ENCODE measurements at regions not wholly inside any gene's neighbourhood (a gene's known extent, or its start where the extent isn't known, plus 50 kb on each side); places are given as distances from the start of the nearest gene placed in this dataset.

DNA sequence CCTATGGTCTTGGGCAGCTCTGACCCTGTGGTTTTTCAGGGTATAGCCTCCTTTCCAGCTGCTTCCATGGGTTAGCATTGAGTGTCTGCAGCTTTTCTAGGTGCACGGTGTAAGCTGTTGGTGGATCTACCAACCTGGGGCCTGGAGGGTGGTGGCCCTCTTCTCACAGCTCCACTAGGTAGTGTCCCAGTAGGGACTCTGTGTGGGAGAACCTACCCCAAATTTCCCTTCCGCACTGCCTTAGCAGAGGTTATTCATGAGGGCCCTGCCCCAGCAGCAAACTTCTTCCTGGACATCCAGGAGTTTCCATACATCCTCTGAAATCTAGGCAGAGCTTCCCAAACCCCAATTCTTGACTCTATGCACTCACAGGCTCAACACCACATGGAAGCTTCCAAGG lies 111.0 kb upstream of the C1orf87 start:
- DNase-seq: no peak
- H3K9me3 ChIP-seq: no peaks in the 10 kb centered on the region; the same call in 1 of the 2 replicates
- no peaks in the 10 kb centered on the region for H3K36me3 ChIP-seq
- H3K4me3 ChIP-seq: no peak overlapping the region
- H3K27me3 ChIP-seq: no peaks in the 10 kb centered on the region

DNA sequence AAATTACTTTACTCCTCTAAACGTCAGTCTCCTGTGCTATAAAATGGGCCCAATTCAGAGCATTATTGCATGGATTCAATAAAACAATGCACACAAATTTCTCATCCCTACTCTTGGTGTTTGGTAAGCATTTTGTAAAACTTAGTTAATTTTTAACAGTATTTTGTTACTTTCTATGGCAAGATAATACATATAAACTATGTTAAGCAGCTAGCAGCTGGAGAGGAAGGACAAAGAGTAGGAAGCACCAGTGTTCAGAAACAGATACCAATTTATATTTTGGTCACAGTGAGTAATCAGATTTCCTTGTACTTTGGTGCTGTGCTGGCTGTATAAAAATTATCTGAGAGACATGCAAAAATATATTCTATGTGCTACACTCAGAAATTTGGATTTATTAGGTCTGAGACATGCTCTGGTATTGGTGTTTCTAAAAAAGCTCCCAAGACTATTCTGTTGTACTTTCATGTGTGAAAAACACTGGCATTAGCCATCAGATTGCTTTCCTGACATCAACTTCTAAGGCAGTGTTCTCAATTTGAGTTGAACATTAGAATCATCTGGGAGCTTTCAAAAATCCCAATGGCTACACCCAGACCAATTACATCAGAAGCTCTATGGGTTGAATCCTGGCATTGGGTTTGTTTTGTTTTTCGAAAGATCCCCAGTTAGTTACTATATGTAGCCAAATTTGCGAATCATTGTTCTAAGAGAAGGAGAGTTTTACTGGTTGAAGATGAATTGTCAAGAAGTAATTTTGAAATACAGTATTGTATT lies 100.3 kb upstream of the C1orf87 start:
- Histone ChIP-seq H3K27me3 (no peaks in the 10 kb centered on the region), H3K9me3 (no peaks in the 10 kb centered on the region), H3K4me3 (no peak overlapping the region), H3K36me3 (no peaks in the 10 kb centered on the region)
- DNase-seq: no peak

DNA sequence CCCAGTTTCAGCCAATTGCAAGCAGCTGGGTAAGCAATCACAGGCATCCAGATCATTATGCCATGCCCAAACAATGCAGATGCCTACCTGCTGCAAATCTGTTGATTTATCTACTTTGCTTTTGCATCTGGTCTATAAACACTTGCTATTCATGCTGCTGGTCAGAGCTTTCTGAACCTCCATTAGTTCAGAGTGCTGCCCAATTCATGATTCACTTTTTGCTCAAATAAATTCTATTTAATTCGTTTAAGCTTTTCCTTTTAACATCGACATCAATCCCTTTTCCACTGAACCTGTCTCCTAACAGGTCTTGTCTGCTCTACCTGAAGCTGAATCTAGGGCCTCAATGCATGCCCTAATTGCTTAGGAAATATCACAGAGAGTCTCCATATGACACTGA lies 99.4 kb upstream of the C1orf87 start:
- DNase-seq: no peak
- no peaks in the 10 kb centered on the region for H3K36me3 ChIP-seq
- no peak overlapping the region for H3K4me3 ChIP-seq
- no peaks in the 10 kb centered on the region for H3K27me3 ChIP-seq
- no peaks in the 10 kb centered on the region for H3K9me3 ChIP-seq

GRCh38 chr1:60171801-60172200 lies 98.2 kb upstream of the C1orf87 start:
- Histone ChIP-seq H3K4me3 (no peak overlapping the region), H3K36me3 (no peaks in the 10 kb centered on the region), H3K27me3 (no peaks in the 10 kb centered on the region), H3K9me3 (no peaks in the 10 kb centered on the region)
- DNase-seq: no peak

- Histone ChIP-seq H3K4me3 (no peak overlapping the region), H3K27me3 (no peaks in the 10 kb centered on the region), H3K9me3 (no peaks in the 10 kb centered on the region), H3K36me3 (no peaks in the 10 kb centered on the region)
- DNase-seq: no peak
Observed at GRCh38 chr1:60170709-60171108, 97.1 kb upstream of the C1orf87 start.

GRCh38 chr1:60169206-60169605 lies 95.6 kb upstream of the C1orf87 start:
- no peak for DNase-seq

DNA sequence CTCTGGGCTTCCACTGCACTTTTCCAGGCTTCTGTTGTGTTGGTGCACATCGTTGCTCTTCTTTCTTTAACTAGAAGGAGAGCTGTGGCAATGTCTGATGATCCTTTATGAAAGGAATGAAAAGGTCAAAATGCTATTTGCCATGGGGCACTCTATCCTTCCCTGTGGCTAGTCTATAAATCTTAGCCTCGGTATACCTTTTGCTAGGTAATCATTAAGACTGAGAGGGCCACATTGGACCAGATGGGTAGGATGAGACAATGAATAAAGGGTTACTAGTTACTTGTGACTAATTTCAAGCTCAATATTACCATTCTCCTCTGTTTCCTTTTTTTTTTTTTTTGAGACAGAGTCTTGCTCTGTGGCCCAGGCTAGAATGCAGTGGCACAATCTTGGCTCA lies 89.4 kb upstream of the C1orf87 start:
- no peaks in the 10 kb centered on the region for H3K27me3 ChIP-seq
- no peak for DNase-seq
- no peaks in the 10 kb centered on the region for H3K36me3 ChIP-seq
- H3K4me3 ChIP-seq: no peak overlapping the region
- no peaks in the 10 kb centered on the region for H3K9me3 ChIP-seq

More at GRCh38 chr1:60169206-60169605, 95.6 kb upstream of the C1orf87 start:
- Histone ChIP-seq H3K4me3 (no peak overlapping the region), H3K27me3 (no peaks in the 10 kb centered on the region), H3K9me3 (no peaks in the 10 kb centered on the region), H3K36me3 (no peaks in the 10 kb centered on the region)

DNA sequence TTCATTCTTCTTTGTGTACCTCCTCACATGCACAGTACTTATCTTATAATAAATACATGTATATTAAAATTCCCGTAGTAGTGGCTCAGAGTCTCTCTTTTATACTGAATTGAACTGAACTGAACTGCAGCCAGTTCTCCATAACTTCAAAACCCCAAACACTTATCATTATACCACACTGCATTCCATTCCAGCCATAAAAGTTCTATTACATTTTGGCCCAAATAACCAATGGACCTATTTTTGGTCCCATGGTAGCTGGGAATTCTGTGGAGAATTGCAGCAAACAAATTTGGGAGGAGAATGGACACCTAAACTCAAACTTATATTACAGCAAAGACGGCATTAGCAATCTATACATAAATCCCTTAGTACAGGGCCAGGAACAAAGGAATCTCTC lies 86.6 kb upstream of the C1orf87 start:
- no peaks in the 10 kb centered on the region for H3K36me3 ChIP-seq
- no peaks in the 10 kb centered on the region for H3K9me3 ChIP-seq
- H3K4me3 ChIP-seq: no peak overlapping the region
- no peaks in the 10 kb centered on the region for H3K27me3 ChIP-seq
- DNase-seq: no peak

- no peaks in the 10 kb centered on the region for H3K9me3 ChIP-seq
- no peak for DNase-seq
- H3K4me3 ChIP-seq: no peak overlapping the region
- H3K27me3 ChIP-seq: no peaks in the 10 kb centered on the region
- H3K36me3 ChIP-seq: no peaks in the 10 kb centered on the region
Observed at GRCh38 chr1:60156371-60156770, 82.8 kb upstream of the C1orf87 start.

DNA sequence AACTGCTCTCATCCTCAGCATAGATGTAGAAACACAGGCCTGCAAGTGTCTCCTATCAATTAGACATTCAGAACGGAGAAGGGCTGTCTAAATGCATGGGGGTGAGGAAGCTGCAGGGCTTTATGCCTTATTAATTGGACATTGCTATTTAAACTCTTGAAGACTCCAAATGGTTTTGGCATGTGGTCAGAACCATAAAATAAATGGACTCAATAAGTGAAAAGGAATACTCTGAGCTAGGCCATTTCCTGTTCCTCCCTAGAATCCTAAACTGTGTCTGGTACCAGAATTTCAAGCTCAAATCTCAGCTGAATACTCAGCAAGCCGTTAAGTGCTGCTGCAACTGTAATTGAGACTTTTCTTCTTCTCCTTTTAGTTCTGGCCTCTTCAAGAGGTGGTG lies 80.4 kb upstream of the C1orf87 start:
- no peak overlapping the region for H3K4me3 ChIP-seq
- DNase-seq: no peak
- H3K9me3 ChIP-seq: no peaks in the 10 kb centered on the region
- no peaks in the 10 kb centered on the region for H3K27me3 ChIP-seq
- no peaks in the 10 kb centered on the region for H3K36me3 ChIP-seq

DNA sequence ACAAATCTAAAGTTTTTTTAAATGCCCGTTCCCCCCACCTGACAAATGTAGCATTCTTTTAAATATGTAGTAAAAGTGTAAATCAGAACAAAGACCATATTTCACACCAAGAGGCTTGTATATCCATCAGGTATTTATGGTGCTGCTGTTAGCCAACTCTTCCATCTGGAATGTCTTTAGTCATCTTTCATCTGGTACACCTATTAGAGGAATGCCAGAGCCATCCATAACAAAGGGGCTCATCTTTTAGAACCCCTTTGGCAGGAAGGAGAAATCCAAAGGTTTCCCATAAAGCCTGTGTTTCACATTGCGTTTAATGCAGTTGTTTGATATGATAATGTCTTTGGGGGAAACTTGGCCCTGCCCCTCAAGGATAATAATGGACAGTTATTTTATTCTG lies 79.3 kb upstream of the C1orf87 start:
- Histone ChIP-seq H3K36me3 (no peaks in the 10 kb centered on the region), H3K4me3 (no peak overlapping the region), H3K27me3 (no peaks in the 10 kb centered on the region), H3K9me3 (no peaks in the 10 kb centered on the region)
- DNase-seq: no peak

DNA sequence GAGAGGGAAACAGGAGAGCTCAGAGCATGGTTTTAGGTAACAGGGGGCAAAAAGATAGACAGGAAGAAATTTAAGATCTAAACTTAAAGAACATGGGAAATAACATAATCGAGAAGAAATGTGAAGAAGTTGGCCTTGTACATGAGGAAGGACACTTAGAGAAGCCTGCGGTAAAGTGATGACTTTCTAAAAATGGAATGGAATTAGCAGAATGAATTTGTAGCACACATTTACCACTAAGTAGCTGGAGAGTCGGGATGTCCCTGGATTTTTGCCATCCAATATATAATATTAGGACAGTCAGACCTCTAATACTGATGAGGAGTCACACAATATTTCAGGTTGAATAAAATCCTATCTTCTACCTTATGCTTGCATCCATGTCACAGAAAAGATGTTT lies 77.7 kb upstream of the C1orf87 start:
- Histone ChIP-seq H3K4me3 (no peak overlapping the region), H3K36me3 (no peaks in the 10 kb centered on the region), H3K27me3 (no peaks in the 10 kb centered on the region), H3K9me3 (no peaks in the 10 kb centered on the region)
- DNase-seq: no peak

DNA sequence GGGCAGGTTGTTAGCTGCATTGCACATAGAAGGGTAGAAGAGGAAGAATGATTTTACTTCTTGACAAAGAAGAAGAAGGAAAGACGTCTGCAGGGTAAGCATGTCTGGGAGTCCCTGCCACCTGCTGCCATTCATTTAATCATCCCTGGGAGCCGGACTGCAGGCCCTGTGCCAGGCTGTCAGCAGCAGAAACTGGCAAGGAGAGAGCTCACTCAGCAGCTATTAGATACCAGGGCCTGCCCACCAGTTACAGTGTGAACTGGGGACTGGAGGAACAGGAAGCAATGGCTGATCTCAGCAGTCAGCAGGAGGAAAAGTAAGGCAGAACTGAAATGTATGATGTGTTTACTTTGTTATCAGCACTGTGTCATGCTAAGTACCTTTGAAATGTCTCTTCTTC lies 75.7 kb upstream of the C1orf87 start:
- no peaks in the 10 kb centered on the region for H3K27me3 ChIP-seq
- H3K4me3 ChIP-seq: no peak overlapping the region
- no peaks in the 10 kb centered on the region for H3K9me3 ChIP-seq
- H3K36me3 ChIP-seq: no peaks in the 10 kb centered on the region
- peak; percentile 15 for DNase-seq

- Histone ChIP-seq H3K9me3 (no peaks in the 10 kb centered on the region), H3K27me3 (no peaks in the 10 kb centered on the region), H3K4me3 (no peak overlapping the region), H3K36me3 (no peaks in the 10 kb centered on the region)
- DNase-seq: no peak
Observed at GRCh38 chr1:60146884-60147283, 73.3 kb upstream of the C1orf87 start.

DNA sequence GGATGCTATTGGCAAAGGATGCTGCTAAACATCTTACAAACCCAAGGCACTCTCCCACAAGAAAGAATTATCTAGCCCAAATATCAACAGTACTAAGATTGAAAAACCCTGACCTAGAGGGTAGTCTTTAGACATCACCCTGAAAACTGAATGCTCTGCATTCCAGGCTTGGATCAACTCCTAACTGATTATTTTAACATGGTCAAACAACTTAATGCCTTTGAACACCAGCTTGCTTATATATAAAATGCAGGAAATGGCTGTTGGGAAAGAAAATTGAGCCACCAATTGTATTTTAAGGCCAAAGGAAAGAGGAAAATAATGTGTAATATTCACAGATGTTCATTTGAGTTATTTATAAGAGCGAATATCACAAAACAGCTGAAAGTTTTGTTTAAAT lies 72.2 kb upstream of the C1orf87 start:
- Histone ChIP-seq H3K36me3 (no peaks in the 10 kb centered on the region), H3K4me3 (no peak overlapping the region), H3K9me3 (no peaks in the 10 kb centered on the region), H3K27me3 (no peaks in the 10 kb centered on the region)
- no peak for DNase-seq

GRCh38 chr1:60141743-60142142 lies 68.2 kb upstream of the C1orf87 start:
- no peak for DNase-seq
- Histone ChIP-seq H3K9me3 (no peaks in the 10 kb centered on the region), H3K4me3 (no peak overlapping the region), H3K36me3 (no peaks in the 10 kb centered on the region), H3K27me3 (no peaks in the 10 kb centered on the region)

DNA sequence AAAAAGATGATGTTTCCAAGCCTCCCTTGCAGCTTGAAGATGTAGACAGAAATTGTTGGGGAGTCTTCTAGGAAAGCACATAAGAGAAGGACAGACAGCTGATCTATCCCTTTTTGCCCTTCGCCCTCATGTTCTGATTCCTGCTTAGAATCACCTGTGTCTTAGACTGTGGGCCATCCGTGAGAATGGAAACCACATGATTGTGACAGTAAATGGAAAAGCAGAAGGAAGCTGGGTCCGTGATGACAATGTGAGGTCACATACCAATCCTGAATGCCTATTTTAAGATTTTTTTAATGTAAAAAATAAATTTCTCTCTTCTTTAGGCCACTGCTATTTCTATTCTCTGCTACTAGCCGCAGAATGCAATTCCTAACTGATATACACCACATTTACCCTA lies 67.7 kb upstream of the C1orf87 start:
- Histone ChIP-seq H3K27me3 (no peaks in the 10 kb centered on the region), H3K9me3 (no peaks in the 10 kb centered on the region), H3K36me3 (no peaks in the 10 kb centered on the region), H3K4me3 (no peak overlapping the region)
- no peak for DNase-seq

- Histone ChIP-seq H3K27me3 (no peaks in the 10 kb centered on the region), H3K36me3 (no peaks in the 10 kb centered on the region), H3K9me3 (no peaks in the 10 kb centered on the region), H3K4me3 (no peak overlapping the region)
- DNase-seq: no peak
Observed at GRCh38 chr1:60137406-60137805, 63.8 kb upstream of the C1orf87 start.

GRCh38 chr1:60136395-60136794 lies 62.8 kb upstream of the C1orf87 start:
- H3K27me3 ChIP-seq: no peaks in the 10 kb centered on the region
- no peak for DNase-seq
- H3K36me3 ChIP-seq: no peaks in the 10 kb centered on the region
- no peaks in the 10 kb centered on the region for H3K9me3 ChIP-seq
- H3K4me3 ChIP-seq: no peak overlapping the region

Measured in MG63 (cell line).